OCI-LY1 (cell line): ENCODE measurements at regions not wholly inside any gene's neighbourhood (a gene's known extent, or its start where the extent isn't known, plus 50 kb on each side); places are given as distances from the start of the nearest gene placed in this dataset.

ENCODE experiments used
- EZH2 ChIP-seq: fragments of 200-600 bp; sonication (generic), shearing (Covaris generic); IDR thresholded peaks from 2 replicates; pipeline ENCODE4 v1.8.0; 2017; ENCODE audit warnings: borderline replicate concordance, mixed run types, mild to moderate bottlenecking, antibody characterized with exemption, low read length, moderate library complexity, mixed read lengths
- TF ChIP-seq, protein P1 (sequence below): fragments of 200-600 bp; sonication (generic), shearing (Covaris generic); IDR thresholded peaks from 2 replicates; pipeline ENCODE4 v1.5.1; 2017; ENCODE audit warnings: mild to moderate bottlenecking, antibody characterized with exemption, low read length, moderate library complexity, mixed read lengths

GRCh38 chr6:168942646-168943045 is 311.0 kb downstream of the THBS2 start:
- TF ChIP-seq, protein P1, sequence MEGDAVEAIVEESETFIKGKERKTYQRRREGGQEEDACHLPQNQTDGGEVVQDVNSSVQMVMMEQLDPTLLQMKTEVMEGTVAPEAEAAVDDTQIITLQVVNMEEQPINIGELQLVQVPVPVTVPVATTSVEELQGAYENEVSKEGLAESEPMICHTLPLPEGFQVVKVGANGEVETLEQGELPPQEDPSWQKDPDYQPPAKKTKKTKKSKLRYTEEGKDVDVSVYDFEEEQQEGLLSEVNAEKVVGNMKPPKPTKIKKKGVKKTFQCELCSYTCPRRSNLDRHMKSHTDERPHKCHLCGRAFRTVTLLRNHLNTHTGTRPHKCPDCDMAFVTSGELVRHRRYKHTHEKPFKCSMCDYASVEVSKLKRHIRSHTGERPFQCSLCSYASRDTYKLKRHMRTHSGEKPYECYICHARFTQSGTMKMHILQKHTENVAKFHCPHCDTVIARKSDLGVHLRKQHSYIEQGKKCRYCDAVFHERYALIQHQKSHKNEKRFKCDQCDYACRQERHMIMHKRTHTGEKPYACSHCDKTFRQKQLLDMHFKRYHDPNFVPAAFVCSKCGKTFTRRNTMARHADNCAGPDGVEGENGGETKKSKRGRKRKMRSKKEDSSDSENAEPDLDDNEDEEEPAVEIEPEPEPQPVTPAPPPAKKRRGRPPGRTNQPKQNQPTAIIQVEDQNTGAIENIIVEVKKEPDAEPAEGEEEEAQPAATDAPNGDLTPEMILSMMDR: no peak
- TF ChIP-seq EZH2: no peak
